Astrocyte (in vitro differentiated cells and primary cell): ENCODE measurements at regions not wholly inside any gene's neighbourhood (a gene's known extent, or its start where the extent isn't known, plus 50 kb on each side); places are given as distances from the start of the nearest gene placed in this dataset.

Source experiments
- EZH2 ChIP-seq: IDR thresholded peaks from 2 replicates; pipeline ENCODE4 v1.6.1; 2012; ENCODE audit warnings: mild to moderate bottlenecking, low read length, inconsistent platforms; ENCODE audit not compliant: insufficient read depth
- TF ChIP-seq, protein P1 (sequence below): IDR thresholded peaks from 2 replicates; pipeline ENCODE4 v1.5.1; 2011; ENCODE audit warnings: low read depth, mild to moderate bottlenecking, inconsistent platforms, low read length, moderate library complexity; ENCODE audit not compliant: insufficient read depth

DNA sequence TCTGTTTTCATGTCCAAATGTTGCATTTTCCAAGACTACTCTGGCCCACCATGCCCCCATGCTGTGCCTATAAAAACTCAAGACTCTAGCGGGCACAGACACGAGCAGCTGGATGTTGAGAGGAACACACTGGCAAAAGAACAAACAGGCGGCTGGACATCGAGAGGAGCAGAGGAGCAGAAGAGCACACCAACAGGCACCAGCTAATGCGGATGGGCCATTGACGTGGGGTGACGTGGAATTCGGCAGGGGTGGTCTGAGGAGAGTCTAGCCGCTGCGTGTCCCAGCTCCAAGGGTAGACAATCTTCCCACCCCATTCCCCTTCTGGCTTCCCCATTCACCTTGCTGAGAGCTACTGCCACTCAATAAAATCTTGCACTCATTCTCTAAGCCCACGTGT lies 54.4 kb upstream of the SMIM30 start:
- TF ChIP-seq, protein P1, sequence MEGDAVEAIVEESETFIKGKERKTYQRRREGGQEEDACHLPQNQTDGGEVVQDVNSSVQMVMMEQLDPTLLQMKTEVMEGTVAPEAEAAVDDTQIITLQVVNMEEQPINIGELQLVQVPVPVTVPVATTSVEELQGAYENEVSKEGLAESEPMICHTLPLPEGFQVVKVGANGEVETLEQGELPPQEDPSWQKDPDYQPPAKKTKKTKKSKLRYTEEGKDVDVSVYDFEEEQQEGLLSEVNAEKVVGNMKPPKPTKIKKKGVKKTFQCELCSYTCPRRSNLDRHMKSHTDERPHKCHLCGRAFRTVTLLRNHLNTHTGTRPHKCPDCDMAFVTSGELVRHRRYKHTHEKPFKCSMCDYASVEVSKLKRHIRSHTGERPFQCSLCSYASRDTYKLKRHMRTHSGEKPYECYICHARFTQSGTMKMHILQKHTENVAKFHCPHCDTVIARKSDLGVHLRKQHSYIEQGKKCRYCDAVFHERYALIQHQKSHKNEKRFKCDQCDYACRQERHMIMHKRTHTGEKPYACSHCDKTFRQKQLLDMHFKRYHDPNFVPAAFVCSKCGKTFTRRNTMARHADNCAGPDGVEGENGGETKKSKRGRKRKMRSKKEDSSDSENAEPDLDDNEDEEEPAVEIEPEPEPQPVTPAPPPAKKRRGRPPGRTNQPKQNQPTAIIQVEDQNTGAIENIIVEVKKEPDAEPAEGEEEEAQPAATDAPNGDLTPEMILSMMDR, result no peak
- TF ChIP-seq EZH2, result no peak
